Muscle layer of duodenum (tissue), 2 donors: ENCODE measurements at regions not wholly inside any gene's neighbourhood (a gene's known extent, or its start where the extent isn't known, plus 50 kb on each side); places are given as distances from the start of the nearest gene placed in this dataset.

Source experiments
- H3K27ac ChIP-seq: one replicate; pipeline ENCODE4 v1.7.0; 2013; ENCODE audit warnings: mild to moderate bottlenecking, low read length
- H3K27me3 ChIP-seq: one replicate; pipeline ENCODE4 v1.7.0; 2013; ENCODE audit warnings: low read depth, mild to moderate bottlenecking, control low read depth, low read length
- H3K36me3 ChIP-seq, 2 donors: one replicate each; pipeline ENCODE4 v1.7.0; 2013; ENCODE audit warnings: low read length in 2 of 2, control low read depth in 1 of 2, mild to moderate bottlenecking in 1 of 2; ENCODE audit not compliant: insufficient read depth in 2 of 2, control insufficient read depth in 1 of 2
- H3K4me1 ChIP-seq, 2 donors: one replicate each; pipeline ENCODE4 v1.7.0; 2013; ENCODE audit warnings: low read length in 2 of 2, mild to moderate bottlenecking in 2 of 2, control low read depth in 1 of 2, moderate library complexity in 1 of 2; ENCODE audit not compliant: insufficient read depth in 2 of 2, control insufficient read depth in 1 of 2
- H3K4me3 ChIP-seq, 2 donors: one replicate each; pipeline ENCODE4 v1.7.0; 2013; ENCODE audit warnings: low read length in 2 of 2, low read depth in 1 of 2, mild to moderate bottlenecking in 1 of 2
- H3K9me3 ChIP-seq, 2 donors: one replicate each; pipeline ENCODE4 v1.7.0; 2013; ENCODE audit warnings: low read length in 2 of 2, control low read depth in 1 of 2, mild to moderate bottlenecking in 1 of 2; ENCODE audit not compliant: control insufficient read depth in 1 of 2
- donor health status: healthy.

DNA sequence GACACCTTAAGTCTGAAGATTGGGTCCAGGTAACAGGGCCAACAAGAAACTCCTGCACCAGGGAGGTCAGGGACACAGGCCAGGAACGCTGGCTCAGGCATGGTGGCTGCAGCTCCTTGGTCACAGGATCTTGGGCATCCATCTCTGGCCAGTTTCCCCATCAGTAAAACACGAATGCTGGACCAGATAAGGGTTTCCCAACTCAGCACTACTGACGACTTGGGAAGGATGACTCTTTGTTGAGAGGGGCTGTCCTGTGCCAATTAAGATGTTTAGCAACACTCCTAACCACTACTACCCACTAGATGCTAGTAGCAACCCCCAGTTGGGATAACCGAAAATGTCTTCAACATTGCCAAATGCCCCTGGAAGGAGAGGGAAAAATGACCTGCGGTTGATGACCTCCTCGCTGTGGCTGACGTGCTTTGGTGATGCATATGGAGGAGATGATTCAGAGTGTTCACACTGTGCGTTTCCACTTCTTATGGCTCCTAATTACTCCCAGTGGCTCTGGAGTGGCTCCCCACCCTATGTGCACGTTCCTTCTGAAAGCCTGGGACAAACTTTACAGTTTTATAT, 261.9 kb downstream of the CDH26 start:
- H3K36me3 ChIP-seq, result no peaks in the 10 kb centered on the region
- no peaks in the 10 kb centered on the region for H3K4me1 ChIP-seq
- no peaks in the 10 kb centered on the region for H3K9me3 ChIP-seq
- no peak overlapping the region for H3K4me3 ChIP-seq
- H3K27me3 ChIP-seq, result no peaks in the 10 kb centered on the region
- H3K27ac ChIP-seq, result no peak overlapping the region

GRCh38 chr20:60220706-60221105, 262.5 kb downstream of the CDH26 start:
- no peak overlapping the region for H3K27ac ChIP-seq
- H3K4me1 ChIP-seq, result no peaks in the 10 kb centered on the region
- no peak overlapping the region for H3K4me3 ChIP-seq
- no peaks in the 10 kb centered on the region for H3K36me3 ChIP-seq
- H3K9me3 ChIP-seq, result no peaks in the 10 kb centered on the region
- no peaks in the 10 kb centered on the region for H3K27me3 ChIP-seq

- H3K9me3 ChIP-seq, result no peaks in the 10 kb centered on the region
- H3K4me1 ChIP-seq, result no peaks in the 10 kb centered on the region
- H3K36me3 ChIP-seq, result no peaks in the 10 kb centered on the region
- H3K27me3 ChIP-seq, result no peaks in the 10 kb centered on the region
- no peak overlapping the region for H3K4me3 ChIP-seq
- no peak overlapping the region for H3K27ac ChIP-seq
These were observed 263.4 kb downstream of the CDH26 start for GRCh38 chr20:60221593-60221992.

- no peak overlapping the region for H3K4me3 ChIP-seq
- no peaks in the 10 kb centered on the region for H3K27me3 ChIP-seq
- no peaks in the 10 kb centered on the region for H3K36me3 ChIP-seq
- H3K9me3 ChIP-seq, result no peaks in the 10 kb centered on the region
- H3K4me1 ChIP-seq, result no peaks in the 10 kb centered on the region
- no peak overlapping the region for H3K27ac ChIP-seq
These were observed 264.3 kb downstream of the CDH26 start for GRCh38 chr20:60222497-60222896.

GRCh38 chr20:60223174-60223573, 265.0 kb downstream of the CDH26 start:
- H3K4me3 ChIP-seq, result no peak overlapping the region
- H3K27me3 ChIP-seq, result no peaks in the 10 kb centered on the region
- no peaks in the 10 kb centered on the region for H3K4me1 ChIP-seq
- no peaks in the 10 kb centered on the region for H3K9me3 ChIP-seq
- H3K27ac ChIP-seq, result no peak overlapping the region
- H3K36me3 ChIP-seq, result no peaks in the 10 kb centered on the region

GRCh38 chr20:60224914-60225313, 266.7 kb downstream of the CDH26 start:
- H3K27me3 ChIP-seq, result no peaks in the 10 kb centered on the region
- no peaks in the 10 kb centered on the region for H3K9me3 ChIP-seq
- no peaks in the 10 kb centered on the region for H3K36me3 ChIP-seq
- no peaks in the 10 kb centered on the region for H3K4me1 ChIP-seq
- H3K27ac ChIP-seq, result no peak overlapping the region
- no peak overlapping the region for H3K4me3 ChIP-seq

DNA sequence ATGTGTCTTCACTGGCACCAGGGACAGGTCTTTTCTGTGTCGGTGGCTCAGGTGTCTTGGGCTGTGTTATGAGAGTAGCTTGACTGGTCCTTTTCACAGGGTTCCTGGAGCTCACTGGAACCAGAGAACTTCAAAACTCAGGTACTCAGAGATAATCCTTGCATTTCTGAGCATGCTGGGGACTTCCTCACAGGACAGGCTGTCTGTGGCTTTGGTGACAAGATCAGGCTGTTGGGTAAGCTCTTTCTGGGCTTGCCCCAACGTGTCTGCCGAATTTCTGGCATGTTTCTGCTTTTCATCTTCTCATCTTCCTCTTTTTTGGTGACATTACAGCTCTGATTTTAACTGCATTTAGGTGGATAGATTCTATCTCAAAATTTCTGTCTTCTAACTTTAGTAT, 270.0 kb downstream of the CDH26 start:
- no peaks in the 10 kb centered on the region for H3K4me1 ChIP-seq
- H3K4me3 ChIP-seq, result no peak overlapping the region
- no peaks in the 10 kb centered on the region for H3K36me3 ChIP-seq
- no peak overlapping the region for H3K27ac ChIP-seq
- peaks cover 0 to 2% of the 10 kb centered on the region in 2 donors for H3K9me3 ChIP-seq
- H3K27me3 ChIP-seq, result no peaks in the 10 kb centered on the region

DNA sequence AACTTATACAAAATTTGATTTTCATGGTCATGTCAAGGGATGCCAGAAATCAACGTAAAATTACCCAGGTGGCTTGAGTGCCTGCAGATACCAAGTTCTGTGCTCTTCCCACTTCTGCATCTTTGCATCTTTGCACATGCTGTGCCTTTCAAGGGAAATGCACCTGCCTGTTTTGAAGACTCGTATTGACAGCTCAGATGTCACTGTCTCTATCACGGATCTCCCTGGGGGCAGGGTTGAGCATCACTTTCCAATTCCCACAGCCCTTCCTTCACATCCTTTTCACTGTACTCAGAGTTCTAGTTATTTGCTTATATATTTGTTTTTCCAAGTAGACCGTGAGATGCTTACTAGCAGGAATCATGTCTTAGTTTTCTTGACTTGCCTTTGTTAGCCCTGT, 274.2 kb downstream of the CDH26 start:
- Histone ChIP-seq H3K36me3 (no peaks in the 10 kb centered on the region), H3K27me3 (no peaks in the 10 kb centered on the region), H3K9me3 (peaks cover 0 to 2% of the 10 kb centered on the region in 2 donors), H3K4me3 (no peak overlapping the region), H3K4me1 (no peaks in the 10 kb centered on the region), H3K27ac (no peak overlapping the region)

- Histone ChIP-seq H3K4me1 (no peaks in the 10 kb centered on the region), H3K27ac (no peak overlapping the region), H3K27me3 (no peaks in the 10 kb centered on the region), H3K36me3 (no peaks in the 10 kb centered on the region), H3K9me3 (peaks cover 0 to 2% of the 10 kb centered on the region in 2 donors), H3K4me3 (no peak overlapping the region)
These were observed 274.9 kb downstream of the CDH26 start for GRCh38 chr20:60233018-60233630.

DNA sequence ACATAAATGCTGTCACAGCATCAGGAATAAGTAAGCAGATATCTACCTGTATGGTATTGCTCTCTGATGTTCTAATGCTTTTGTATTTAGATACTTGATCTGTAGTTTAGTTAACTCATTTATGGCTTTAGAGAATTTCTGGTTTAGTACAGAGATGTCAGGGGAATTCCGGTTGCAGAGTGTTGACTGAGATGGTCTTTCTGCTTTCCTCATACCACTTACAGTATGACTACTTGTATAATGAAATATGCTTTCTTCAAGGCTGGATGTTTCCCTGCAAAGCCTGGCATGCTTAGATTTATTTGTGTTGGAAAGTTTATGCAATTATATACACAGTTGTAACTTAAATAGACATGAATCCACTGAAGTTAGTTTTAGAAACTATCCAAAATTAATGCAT, 278.4 kb downstream of the CDH26 start:
- no peak overlapping the region for H3K4me3 ChIP-seq

GRCh38 chr20:60237981-60238380, 279.8 kb downstream of the CDH26 start:
- H3K27ac ChIP-seq, result no peak overlapping the region
- H3K27me3 ChIP-seq, result no peaks in the 10 kb centered on the region
- no peaks in the 10 kb centered on the region for H3K4me1 ChIP-seq
- H3K36me3 ChIP-seq, result no peaks in the 10 kb centered on the region
- H3K4me3 ChIP-seq, result no peak overlapping the region
- H3K9me3 ChIP-seq, result no peaks in the 10 kb centered on the region

More for the DNA sequence above, 278.4 kb downstream of the CDH26 start:
- no peaks in the 10 kb centered on the region for H3K9me3 ChIP-seq
- no peaks in the 10 kb centered on the region for H3K27me3 ChIP-seq
- no peaks in the 10 kb centered on the region for H3K36me3 ChIP-seq
- no peak overlapping the region for H3K27ac ChIP-seq
- H3K4me1 ChIP-seq, result no peaks in the 10 kb centered on the region
